IMR-90 (cell line): ENCODE measurements at regions not wholly inside any gene's neighbourhood (a gene's known extent, or its start where the extent isn't known, plus 50 kb on each side); places are given as distances from the start of the nearest gene placed in this dataset.

Source experiments
- ATAC-seq: fragments of 200-7000 bp; cut with Tn5 transposase; 2 replicates; pipeline ENCODE4 v1.9.1; 2020; ENCODE audit warnings: low read depth, mild to moderate bottlenecking, moderate library complexity
- BruUV-seq: library from RNA; stranded (reverse); fragments of 400-500 nt; replicated peaks from 2 replicates; lab custom pipeline; 2021; lab: Mats Ljungman, UMichigan
- CTCF ChIA-PET: fragments of 300-600 bp; formaldehyde crosslinking; extraction: SDS; loops from one replicate; lab custom pipeline; 2021; ENCODE audit warnings: antibody characterized with exemption; lab: Yijun Ruan, JAX
- POLR2A ChIA-PET: fragments of 300-600 bp; sonication (Branson Sonifier 250); formaldehyde crosslinking; loops from one replicate; lab custom pipeline; 2022; ENCODE audit warnings: antibody characterized with exemption; ENCODE audit not compliant: unreplicated experiment; lab: Charles Lee
- DNase-seq: peaks from one replicate; pipeline ENCODE4 v3.0.0; 2013
- H2AFZ ChIP-seq: replicated peaks from 2 replicates; pipeline ENCODE3; 2013; ENCODE audit warnings: low read length, mild to moderate bottlenecking; ENCODE audit not compliant: poor library complexity
- H2AK5ac ChIP-seq: 2 replicates; pipeline ENCODE4 v1.6.1; 2013; ENCODE audit warnings: low read depth, low read length, inconsistent platforms
- H2AK9ac ChIP-seq: replicated peaks from 2 replicates; pipeline ENCODE3; 2013; ENCODE audit warnings: mild to moderate bottlenecking, low read depth, low read length, moderate library complexity; ENCODE audit not compliant: poor library complexity
- H2BK120ac ChIP-seq: 2 replicates; pipeline ENCODE4 v1.6.1; 2013; ENCODE audit warnings: low read depth, low read length, inconsistent platforms
- H2BK15ac ChIP-seq: 3 replicates; pipeline ENCODE4 v1.6.1; 2013; ENCODE audit warnings: low read depth, low read length, inconsistent platforms
- H2BK20ac ChIP-seq: 2 replicates; pipeline ENCODE4 v1.6.1; 2013; ENCODE audit warnings: low read depth, mild to moderate bottlenecking, inconsistent platforms, low read length, moderate library complexity
- H2BK5ac ChIP-seq: 2 replicates; pipeline ENCODE4 v1.6.1; 2013; ENCODE audit warnings: mild to moderate bottlenecking, low read depth, low read length, inconsistent platforms; ENCODE audit not compliant: poor library complexity, severe bottlenecking
- H3K14ac ChIP-seq: replicated peaks from 2 replicates; pipeline ENCODE4 v1.6.1; 2013; ENCODE audit warnings: low read depth, low read length, inconsistent platforms
- H3K18ac ChIP-seq: 2 replicates; pipeline ENCODE4 v1.6.1; 2013; ENCODE audit warnings: low read depth, low read length, control low read depth
- H3K23ac ChIP-seq: 2 replicates; pipeline ENCODE4 v1.6.1; 2013; ENCODE audit warnings: low read depth, low read length, inconsistent platforms
- H3K27ac ChIP-seq: 2 replicates; pipeline ENCODE4 v1.5.1; 2013; ENCODE audit warnings: mild to moderate bottlenecking, control low read depth, low read length; ENCODE audit not compliant: insufficient read depth
- H3K27me3 ChIP-seq: 2 replicates; pipeline ENCODE4 v1.6.1; 2013; ENCODE audit warnings: low read length; ENCODE audit not compliant: control insufficient read depth, insufficient read depth
- H3K36me3 ChIP-seq: 2 replicates; pipeline ENCODE4 v1.6.1; 2013; ENCODE audit warnings: low read length, mixed read lengths; ENCODE audit not compliant: control insufficient read depth, insufficient read depth
- H3K4ac ChIP-seq: 2 replicates; pipeline ENCODE4 v1.6.1; 2013; ENCODE audit warnings: low read depth, low read length, inconsistent platforms
- H3K4me1 ChIP-seq: 2 replicates; pipeline ENCODE4 v1.6.1; 2013; ENCODE audit warnings: low read length, mixed read lengths; ENCODE audit not compliant: control insufficient read depth, insufficient read depth
- H3K4me2 ChIP-seq: 2 replicates; pipeline ENCODE4 v1.6.1; 2013; ENCODE audit warnings: low read depth, mild to moderate bottlenecking, control low read depth, low read length, moderate library complexity
- H3K4me3 ChIP-seq: 2 replicates; pipeline ENCODE4 v1.5.1; 2013; ENCODE audit warnings: low read depth, mild to moderate bottlenecking, control low read depth, low read length, moderate library complexity; ENCODE audit not compliant: insufficient read depth
- H3K56ac ChIP-seq: 2 replicates; pipeline ENCODE4 v1.6.1; 2013; ENCODE audit warnings: low read length, inconsistent platforms; ENCODE audit not compliant: insufficient read depth; ENCODE audit errors: extremely low read depth
- H3K79me1 ChIP-seq, 2 experiments: 2 replicates each; pipeline ENCODE4 v1.6.1; 2013; ENCODE audit warnings: low read length in 2 of 2, inconsistent platforms in 1 of 2, low read depth in 1 of 2
- H3K9ac ChIP-seq: 2 replicates; pipeline ENCODE4 v1.6.1; 2013; ENCODE audit warnings: low read depth, low read length, control low read depth
- H3K9me1 ChIP-seq: 2 replicates; pipeline ENCODE4 v1.6.1; 2013; ENCODE audit warnings: low read length, inconsistent platforms; ENCODE audit not compliant: insufficient read depth
- H3K9me3 ChIP-seq: 2 replicates; pipeline ENCODE4 v1.6.1; 2013; ENCODE audit warnings: low read length; ENCODE audit not compliant: control insufficient read depth, insufficient read depth
- H4K20me1 ChIP-seq: 2 replicates; pipeline ENCODE4 v1.6.1; 2013; ENCODE audit warnings: low read length, inconsistent platforms; ENCODE audit not compliant: insufficient read depth
- H4K5ac ChIP-seq: 2 replicates; pipeline ENCODE4 v1.6.1; 2013; ENCODE audit warnings: mild to moderate bottlenecking, low read depth, low read length, control low read depth
- H4K8ac ChIP-seq, 2 experiments: 2 replicates each; pipeline ENCODE4 v1.6.1; 2013; ENCODE audit warnings: low read depth in 2 of 2, low read length in 2 of 2, control low read depth in 1 of 2, inconsistent platforms in 1 of 2
- H4K91ac ChIP-seq: 2 replicates; pipeline ENCODE4 v1.6.1; 2013; ENCODE audit warnings: low read depth, low read length, inconsistent platforms; ENCODE audit not compliant: insufficient read depth
- BHLHE40 ChIP-seq: fragments of 150-350 bp; IDR thresholded peaks from 2 replicates; pipeline ENCODE4 v1.6.1; 2016; ENCODE audit warnings: mild to moderate bottlenecking, low read depth, low read length
- CEBPB ChIP-seq: IDR thresholded peaks from 2 replicates; pipeline ENCODE4 v1.6.1; 2012; ENCODE audit warnings: low read depth, low read length, improper control_type of control experiment
- CHD1 ChIP-seq: IDR thresholded peaks from 2 replicates; pipeline ENCODE4 v1.6.1; 2012; ENCODE audit warnings: low read depth, low read length, improper control_type of control experiment
- ELK1 ChIP-seq: fragments of 150-350 bp; IDR thresholded peaks from 2 replicates; pipeline ENCODE4 v1.6.1; 2016; ENCODE audit warnings: low read depth, mild to moderate bottlenecking, low read length, moderate library complexity, borderline replicate concordance
- FOS ChIP-seq: fragments of 150-350 bp; IDR thresholded peaks from 2 replicates; pipeline ENCODE4 v1.6.1; 2016; ENCODE audit warnings: low read depth, low read length
- MAFK ChIP-seq: IDR thresholded peaks from 2 replicates; pipeline ENCODE4 v1.6.1; 2012; ENCODE audit warnings: low read depth, low read length, improper control_type of control experiment
- MAZ ChIP-seq: IDR thresholded peaks from 2 replicates; pipeline ENCODE4 v1.6.1; 2012; ENCODE audit warnings: low read depth, mild to moderate bottlenecking, low read length, improper control_type of control experiment, moderate library complexity, borderline replicate concordance
- MXI1 ChIP-seq: IDR thresholded peaks from 2 replicates; pipeline ENCODE4 v1.6.1; 2012; ENCODE audit warnings: low read depth, mild to moderate bottlenecking, low read length, moderate library complexity, borderline replicate concordance
- NFE2L2 ChIP-seq: fragments of 150-350 bp; IDR thresholded peaks from 2 replicates; pipeline ENCODE4 v1.6.1; 2016; ENCODE audit warnings: low read depth, mild to moderate bottlenecking, low read length
- POLR2A ChIP-seq: IDR thresholded peaks from 2 replicates; pipeline ENCODE4 v1.6.1; 2012; ENCODE audit warnings: mild to moderate bottlenecking, low read depth, low read length
- RAD21 ChIP-seq: IDR thresholded peaks from 2 replicates; pipeline ENCODE4 v1.6.1; 2012; ENCODE audit warnings: low read length, improper control_type of control experiment
- RCOR1 ChIP-seq: IDR thresholded peaks from 2 replicates; pipeline ENCODE4 v1.6.1; 2012; ENCODE audit warnings: mild to moderate bottlenecking, low read length, improper control_type of control experiment; ENCODE audit not compliant: insufficient replicate concordance
- RFX5 ChIP-seq: IDR thresholded peaks from 2 replicates; pipeline ENCODE4 v1.8.0; 2012; ENCODE audit warnings: low read depth, mild to moderate bottlenecking, low read length, moderate library complexity
- SMC3 ChIP-seq: fragments of 150-350 bp; IDR thresholded peaks from 2 replicates; pipeline ENCODE4 v1.6.1; 2016; ENCODE audit warnings: low read depth, mild to moderate bottlenecking, antibody characterized with exemption, low read length, moderate library complexity
- WGBS, 2 experiments: methylation state at CpG; one replicate each; pipeline versions ENCODE4 v1.1.5 to v1.1.7; 2013; ENCODE audit warnings: missing lambda C conversion rate in 2 of 2; ENCODE audit not compliant: insufficient read length in 1 of 2; ENCODE audit errors: extremely low coverage in 2 of 2; 5-methylcytosine and 5-hydroxymethylcytosine counted together
- dilution Hi-C: fragments of 300-500 bp; cut with HindIII; formaldehyde crosslinking; loops from one replicate; pipeline ENCODE4 v1.14.3; 2018; ENCODE audit warnings: low sequenced_read_pairs; ENCODE audit not compliant: unreplicated experiment
- in situ Hi-C: fragments of 300-500 bp; cut with MboI; formaldehyde crosslinking; loops from 3 replicates; pipeline ENCODE4 v1.14.3; 2019; ENCODE audit warnings: low sequenced_read_pairs, inconsistent platforms, mixed read lengths
- intact Hi-C: fragments of 100-400 bp; cut with micrococcal nuclease; formaldehyde crosslinking; loops from 2 replicates; pipeline ENCODE4 v1.10.0; 2022
- TF ChIP-seq, protein P1 (sequence below): fragments of 150-350 bp; IDR thresholded peaks from 2 replicates; pipeline ENCODE4 v1.6.1; 2017; ENCODE audit warnings: mild to moderate bottlenecking, antibody characterized with exemption, low read length, low read depth
- TF ChIP-seq, protein P2 (sequence below): conservative IDR thresholded peaks from 2 replicates; pipeline ENCODE4 v1.5.1; 2012; ENCODE audit warnings: mild to moderate bottlenecking, low read depth, low read length, improper control_type of control experiment

GRCh38 chr1:37131281-37131680 lies 97.0 kb upstream of the GRIK3 start:
- no peak for ATAC-seq
- Histone ChIP-seq H3K4me2 (no peak overlapping the region), H2AK5ac (no peak overlapping the region), H3K14ac (no peak overlapping the region), H3K4me3 (no peak overlapping the region), H4K8ac (no peak overlapping the region), H2AK9ac (no peak overlapping the region), H3K9ac (no peak overlapping the region), H3K56ac (no peak overlapping the region), H2BK5ac (no peak overlapping the region), H3K9me3 (no peaks in the 10 kb centered on the region; the same call in 1 of the 2 replicates), H4K5ac (no peak overlapping the region), H4K20me1 (no peaks in the 10 kb centered on the region), H3K23ac (no peak overlapping the region), H2BK15ac (no peak overlapping the region), H3K36me3 (no peaks in the 10 kb centered on the region), H4K91ac (no peak overlapping the region), H3K27ac (no peak overlapping the region), H3K4ac (no peak overlapping the region), H3K9me1 (no peaks in the 10 kb centered on the region), H3K18ac (no peak overlapping the region), H3K4me1 (no peaks in the 10 kb centered on the region), H2AFZ (no peak overlapping the region), H3K79me1 (no peaks in the 10 kb centered on the region), H2BK20ac (no peak overlapping the region), H3K27me3 (no peaks in the 10 kb centered on the region), H2BK120ac (no peak overlapping the region)
- dilution Hi-C loops (no loop called here), in situ Hi-C loops (no loop called here), intact Hi-C loops (no loop called here)
- no peak for DNase-seq
- CTCF ChIA-PET: no interaction called here
- no peak for TF ChIP-seq POLR2A
- no peak for TF ChIP-seq RCOR1
- no peak for TF ChIP-seq RAD21
- no peak for TF ChIP-seq MAFK
- no peak for TF ChIP-seq BHLHE40
- TF ChIP-seq RFX5: no peak
- no peak for TF ChIP-seq MXI1
- TF ChIP-seq FOS: no peak
- TF ChIP-seq, protein P1, sequence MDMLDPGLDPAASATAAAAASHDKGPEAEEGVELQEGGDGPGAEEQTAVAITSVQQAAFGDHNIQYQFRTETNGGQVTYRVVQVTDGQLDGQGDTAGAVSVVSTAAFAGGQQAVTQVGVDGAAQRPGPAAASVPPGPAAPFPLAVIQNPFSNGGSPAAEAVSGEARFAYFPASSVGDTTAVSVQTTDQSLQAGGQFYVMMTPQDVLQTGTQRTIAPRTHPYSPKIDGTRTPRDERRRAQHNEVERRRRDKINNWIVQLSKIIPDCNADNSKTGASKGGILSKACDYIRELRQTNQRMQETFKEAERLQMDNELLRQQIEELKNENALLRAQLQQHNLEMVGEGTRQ: no peak
- no peak for TF ChIP-seq CHD1
- TF ChIP-seq CEBPB: no peak
- TF ChIP-seq, protein P2, sequence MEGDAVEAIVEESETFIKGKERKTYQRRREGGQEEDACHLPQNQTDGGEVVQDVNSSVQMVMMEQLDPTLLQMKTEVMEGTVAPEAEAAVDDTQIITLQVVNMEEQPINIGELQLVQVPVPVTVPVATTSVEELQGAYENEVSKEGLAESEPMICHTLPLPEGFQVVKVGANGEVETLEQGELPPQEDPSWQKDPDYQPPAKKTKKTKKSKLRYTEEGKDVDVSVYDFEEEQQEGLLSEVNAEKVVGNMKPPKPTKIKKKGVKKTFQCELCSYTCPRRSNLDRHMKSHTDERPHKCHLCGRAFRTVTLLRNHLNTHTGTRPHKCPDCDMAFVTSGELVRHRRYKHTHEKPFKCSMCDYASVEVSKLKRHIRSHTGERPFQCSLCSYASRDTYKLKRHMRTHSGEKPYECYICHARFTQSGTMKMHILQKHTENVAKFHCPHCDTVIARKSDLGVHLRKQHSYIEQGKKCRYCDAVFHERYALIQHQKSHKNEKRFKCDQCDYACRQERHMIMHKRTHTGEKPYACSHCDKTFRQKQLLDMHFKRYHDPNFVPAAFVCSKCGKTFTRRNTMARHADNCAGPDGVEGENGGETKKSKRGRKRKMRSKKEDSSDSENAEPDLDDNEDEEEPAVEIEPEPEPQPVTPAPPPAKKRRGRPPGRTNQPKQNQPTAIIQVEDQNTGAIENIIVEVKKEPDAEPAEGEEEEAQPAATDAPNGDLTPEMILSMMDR: no peak
- TF ChIP-seq MAZ: no peak
- TF ChIP-seq NFE2L2: no peak
- no peak for TF ChIP-seq SMC3
- no peak for TF ChIP-seq ELK1
- WGBS, 2 experiments: 30% methylated on average over 3 of the region's 5 CpGs; no CpG with 5 or more reads in 1 of the 2 experiments
- POLR2A ChIA-PET: no interaction called here
- no TSS peak for BruUV-seq
